ENCODE measurements at regions not wholly inside any gene's neighbourhood (a gene's known extent, or its start where the extent isn't known, plus 50 kb on each side); places are given as distances from the start of the nearest gene placed in this dataset.
A peak's percentile ranks its signal among the peaks of the same experiment; 100 is the strongest.

DNA sequence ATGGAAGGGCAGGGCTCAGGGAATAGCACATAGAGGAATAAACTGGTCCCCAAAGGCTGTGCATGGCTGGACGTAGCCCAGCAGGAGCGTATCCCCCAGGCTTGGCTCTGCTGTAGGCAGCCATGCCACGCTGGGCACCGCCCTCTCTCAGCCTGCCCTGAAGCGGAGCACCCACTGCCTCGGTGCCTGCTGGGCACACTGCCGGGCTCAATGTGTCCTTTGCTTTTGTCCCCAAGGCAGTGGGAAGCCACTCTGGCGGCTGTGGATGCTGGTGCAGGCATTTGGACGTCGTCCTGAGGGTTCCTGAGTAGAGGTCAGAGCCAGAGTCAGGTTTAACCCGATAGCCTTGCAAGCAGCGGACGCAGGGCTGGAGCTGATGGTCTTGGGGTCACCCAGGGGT lies 141.0 kb downstream of the ENGASE start:
- no peak for DNase-seq

DNA sequence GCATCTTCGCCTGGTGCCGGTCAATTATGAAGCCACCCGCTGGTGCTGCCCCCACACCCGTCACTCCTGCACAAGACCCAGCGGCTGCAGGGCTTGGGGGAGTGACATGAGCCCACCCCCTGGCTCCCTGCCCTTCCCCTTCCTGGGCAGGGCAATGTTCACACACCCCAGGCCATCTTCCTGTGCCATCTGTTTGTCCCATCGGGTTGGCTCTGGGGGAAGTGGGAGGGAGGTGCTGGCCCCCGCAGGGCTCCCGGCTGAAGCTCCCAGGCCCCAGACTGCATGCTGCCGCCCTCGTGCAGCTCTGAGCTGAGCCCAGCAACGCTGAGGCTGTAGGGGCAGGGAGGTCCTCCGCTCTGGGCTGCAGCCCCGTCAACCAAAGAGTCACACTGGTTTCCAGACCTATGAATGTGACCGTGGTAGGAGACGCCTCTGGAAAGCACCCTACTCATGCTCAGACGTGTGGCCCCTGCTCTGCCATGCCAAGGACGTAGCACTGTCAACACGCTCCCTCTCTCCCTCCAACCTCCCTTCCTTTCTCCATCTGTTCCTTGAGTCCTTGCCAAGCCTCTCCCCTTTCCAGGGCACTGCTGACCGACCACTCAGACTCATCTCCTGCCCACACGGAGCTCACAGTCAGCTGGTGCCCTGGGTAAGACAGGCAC lies 140.4 kb downstream of the ENGASE start:
- DNase-seq: no peak

DNA sequence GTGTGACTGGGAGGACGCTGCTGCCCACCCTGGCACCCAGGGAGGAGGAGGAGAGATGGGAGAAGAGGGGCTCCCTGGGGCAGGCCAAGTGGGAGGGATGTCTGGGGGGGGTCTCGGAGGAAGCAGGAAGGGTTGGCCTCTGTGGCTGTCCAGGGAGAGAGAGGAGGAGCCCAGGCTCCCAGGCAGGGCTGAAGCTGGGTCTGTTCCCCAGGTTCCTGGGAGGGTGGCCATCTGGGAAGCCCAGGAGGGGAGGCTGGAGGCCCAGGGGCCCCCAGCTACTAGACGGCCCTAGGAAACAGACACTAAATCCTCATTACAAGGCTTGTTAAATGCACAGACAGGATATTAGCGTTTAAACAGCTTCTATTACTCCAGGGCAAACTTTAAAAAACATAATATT lies 139.8 kb downstream of the ENGASE start:
- DNase-seq: no peak

DNA sequence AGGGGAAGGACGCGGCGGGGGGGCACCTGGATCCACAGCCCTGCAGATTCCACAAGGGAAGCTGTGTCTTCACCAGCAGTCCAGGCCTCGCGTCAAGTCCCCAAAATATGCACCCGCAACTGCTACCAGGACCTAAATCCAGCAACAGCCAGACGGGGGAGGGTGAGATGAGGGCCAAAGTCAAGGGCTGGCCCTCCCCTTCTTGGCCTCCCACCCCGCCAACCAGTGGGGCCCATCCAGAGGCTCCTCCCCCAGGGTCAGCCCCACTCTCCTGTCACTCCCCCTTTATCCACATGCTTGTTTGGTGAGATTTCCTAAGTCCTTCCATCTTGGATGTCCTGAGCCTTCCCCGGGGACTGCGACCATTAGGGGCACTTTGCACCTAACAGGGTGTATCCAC lies 138.7 kb downstream of the ENGASE start:
- DNase-seq: no peak

DNA sequence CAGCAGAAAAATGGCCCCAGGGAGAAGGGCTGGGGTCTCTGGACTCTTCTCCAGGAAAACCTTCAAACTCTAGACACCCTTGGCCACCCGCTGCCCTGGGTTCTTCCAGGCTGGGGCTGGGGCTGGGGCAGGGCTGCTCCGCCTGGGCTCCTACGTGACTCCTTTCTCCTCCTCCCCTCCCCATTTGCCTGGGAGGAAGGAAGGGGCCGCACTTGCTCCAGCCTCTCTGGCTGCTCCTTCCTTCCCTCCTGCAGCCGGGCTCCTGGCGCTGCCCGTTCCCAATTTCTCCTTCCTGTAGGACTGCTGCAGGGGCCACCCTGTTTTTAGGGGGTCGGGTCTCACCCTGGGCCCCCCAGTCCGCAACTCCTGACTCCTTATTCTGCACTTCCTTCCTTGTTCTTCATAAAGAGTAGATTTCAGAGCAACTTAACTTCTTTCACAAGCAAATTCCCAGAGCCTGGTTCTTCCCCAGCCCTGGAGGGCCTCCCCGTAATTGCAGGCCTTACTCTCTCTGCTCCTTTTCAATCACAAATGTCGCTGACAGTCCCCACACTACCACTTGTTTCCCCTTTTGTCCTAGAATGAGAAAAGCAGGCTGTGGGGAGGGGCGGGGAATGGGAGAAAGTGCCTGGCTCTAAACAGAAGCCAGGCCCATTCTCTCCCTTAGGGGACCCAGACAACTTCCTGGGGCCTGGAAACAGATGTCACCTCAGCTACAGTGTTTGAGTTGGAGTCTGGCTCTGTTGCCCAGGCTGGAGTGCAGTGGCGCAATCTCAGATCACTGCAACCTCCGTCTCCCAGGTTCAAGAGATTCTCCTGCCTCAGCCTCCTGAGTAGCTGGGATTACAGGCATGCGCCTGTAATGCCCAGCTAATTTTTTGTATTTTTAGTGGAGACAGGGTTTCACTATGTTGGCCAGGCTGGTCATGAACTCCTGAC lies 137.8 kb downstream of the ENGASE start:
- no peak for DNase-seq

DNA sequence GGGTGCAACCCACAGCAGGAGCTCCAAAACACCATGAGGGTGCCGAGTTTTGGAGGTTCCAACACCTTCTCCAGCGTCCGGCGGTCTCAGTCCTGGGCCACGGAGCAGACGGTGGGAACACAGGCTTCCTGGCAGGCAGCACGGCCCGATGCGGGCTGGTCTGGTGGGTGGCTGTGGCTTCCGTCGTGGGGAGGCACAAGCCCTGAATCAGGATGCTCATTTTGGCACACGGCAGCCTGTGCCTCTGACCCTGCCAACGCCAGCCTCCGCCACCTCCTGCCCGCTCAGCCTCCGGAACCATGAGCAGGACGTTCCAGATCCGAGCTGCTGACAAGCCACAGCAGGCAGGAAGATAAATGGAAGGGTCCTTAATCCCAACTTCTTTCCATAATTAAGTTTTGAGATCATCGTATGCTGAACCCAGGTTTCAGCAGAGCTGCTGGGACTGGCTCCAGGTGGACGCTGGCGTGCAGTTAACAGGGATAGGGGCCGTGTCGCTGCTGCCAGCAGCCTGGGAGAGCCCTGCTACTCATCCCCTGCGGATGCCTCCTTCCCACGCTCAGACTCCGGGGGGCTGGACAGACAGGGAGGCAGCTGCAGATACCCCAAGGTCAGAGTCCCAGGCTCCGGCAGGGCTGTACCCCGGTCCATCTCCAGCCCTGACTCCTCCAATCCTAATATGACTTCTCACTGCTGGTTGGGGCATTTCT lies 136.6 kb downstream of the ENGASE start:
- DNase-seq: no peak

DNA sequence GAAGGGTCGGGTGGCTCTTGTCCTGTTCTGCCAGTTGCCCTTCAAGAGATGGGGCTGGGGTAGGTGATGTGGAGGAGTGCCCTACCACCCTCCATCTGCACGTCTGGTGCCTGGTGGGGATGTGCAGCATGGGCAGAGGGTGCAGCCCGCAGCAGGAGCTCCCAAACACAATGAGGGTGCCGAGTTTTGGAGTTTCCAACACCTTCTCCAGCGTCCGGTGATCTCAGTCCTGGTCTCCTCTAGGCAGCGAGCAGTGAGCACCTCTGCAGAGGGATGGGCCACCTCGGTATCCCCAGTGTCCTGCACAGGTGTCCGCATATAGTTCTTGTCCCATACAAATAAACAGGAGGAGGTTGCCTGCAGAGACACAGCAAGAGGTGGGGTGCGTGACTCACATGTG lies 136.0 kb downstream of the ENGASE start:
- no peak for DNase-seq

DNA sequence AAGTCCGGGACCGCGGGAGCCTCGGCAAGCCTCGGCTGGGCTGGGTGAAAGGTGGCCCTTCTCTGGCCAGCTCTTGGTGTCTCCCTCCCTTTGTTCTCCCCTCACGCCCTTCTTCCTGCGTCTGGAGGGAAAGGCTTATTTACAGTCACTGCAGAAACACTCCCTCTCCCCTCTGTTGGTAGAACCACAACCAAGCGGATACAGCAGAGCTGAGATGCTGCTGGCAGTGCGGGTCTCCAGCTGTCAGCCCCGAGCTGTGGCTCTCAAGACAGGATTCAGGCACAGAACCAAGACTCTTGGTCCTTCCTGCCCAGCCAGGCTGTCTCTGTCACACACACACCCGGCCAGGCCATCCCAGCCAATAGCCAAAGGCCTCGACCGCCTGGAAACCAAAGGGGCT lies 133.3 kb downstream of the ENGASE start:
- no peak for DNase-seq

DNA sequence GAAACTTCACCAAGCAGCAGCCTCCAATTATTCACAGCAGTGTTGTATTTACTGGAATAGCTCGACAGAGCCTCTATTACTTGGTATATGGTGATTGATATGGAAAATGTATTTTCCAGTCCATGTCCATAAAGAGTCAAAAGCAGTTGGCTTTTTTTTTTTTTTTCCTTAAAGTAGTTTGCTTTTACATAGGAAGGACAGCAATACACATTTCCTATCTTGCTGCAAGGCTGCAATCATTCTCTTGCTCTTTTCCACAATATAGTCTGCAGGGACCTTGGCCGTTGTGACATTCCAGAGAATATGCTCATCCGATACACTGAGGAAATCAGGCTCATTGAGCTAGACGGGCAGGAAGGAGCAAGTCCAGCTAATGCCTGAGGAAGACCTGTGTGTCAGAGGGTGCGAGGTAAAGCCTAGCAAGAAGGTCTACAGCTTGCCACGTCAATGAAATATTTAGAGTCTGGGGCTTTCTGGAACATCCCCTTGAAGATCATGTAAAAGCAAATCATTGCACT lies 131.1 kb downstream of the ENGASE start:
- no peak for DNase-seq

DNA sequence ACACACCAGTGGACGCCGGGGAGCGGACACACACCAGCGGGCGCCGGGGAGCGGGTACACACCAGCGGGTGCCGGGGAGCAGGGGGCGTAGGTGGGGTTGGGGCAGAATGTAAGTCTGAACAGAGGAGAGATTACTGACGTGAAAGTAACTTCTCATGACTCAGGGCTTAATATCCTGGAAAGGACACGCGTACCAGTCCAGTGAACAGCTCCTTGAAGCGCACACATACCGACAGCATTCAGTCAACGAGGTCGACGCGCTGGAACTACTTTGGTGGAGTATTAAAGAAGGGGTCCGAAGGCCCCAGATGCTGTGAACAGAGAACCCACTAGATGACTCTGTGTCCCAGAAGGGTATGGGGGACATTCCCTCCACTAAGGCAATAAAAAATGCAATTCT lies 129.6 kb downstream of the ENGASE start:
- no peak for DNase-seq

DNA sequence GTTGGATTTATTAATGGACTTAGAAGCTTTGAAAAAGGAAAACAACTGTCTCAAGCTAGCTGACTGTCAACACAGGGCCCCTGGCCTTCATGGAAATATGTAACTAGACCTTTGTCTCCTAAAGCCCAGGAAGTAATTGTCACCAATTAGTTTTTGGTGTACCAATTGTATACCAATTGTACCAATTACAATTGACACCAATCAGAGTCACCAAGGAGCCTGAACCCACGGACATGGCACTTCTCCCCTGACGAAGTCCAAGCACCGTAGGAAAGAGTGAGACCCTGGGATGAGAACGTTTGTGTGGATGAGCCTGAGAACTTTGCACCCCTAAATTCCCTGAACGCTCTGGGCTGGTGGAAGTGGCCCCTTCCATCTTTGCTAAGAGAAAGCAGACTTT lies 129.0 kb downstream of the ENGASE start:
- no peak for DNase-seq

DNA sequence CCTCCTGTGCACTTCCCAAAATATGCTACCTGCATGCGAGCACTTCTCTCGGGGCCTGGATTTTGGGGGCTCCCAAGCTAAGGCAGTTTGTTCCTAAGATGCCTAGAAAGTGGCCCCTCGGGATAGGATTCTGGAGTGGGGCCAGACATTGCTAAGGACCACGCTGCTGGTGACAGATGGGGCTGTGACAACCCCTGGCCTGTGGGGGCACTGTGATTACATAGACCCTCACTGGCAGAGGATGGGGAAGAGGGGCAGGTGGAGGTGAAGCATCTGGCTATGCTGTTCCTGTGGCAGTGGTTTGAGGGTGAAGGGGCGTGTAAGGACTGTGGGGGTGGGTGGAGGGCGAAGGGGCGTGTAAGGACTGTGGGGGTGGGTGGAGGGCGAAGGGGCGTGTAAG lies 128.4 kb downstream of the ENGASE start:
- no peak for DNase-seq

DNA sequence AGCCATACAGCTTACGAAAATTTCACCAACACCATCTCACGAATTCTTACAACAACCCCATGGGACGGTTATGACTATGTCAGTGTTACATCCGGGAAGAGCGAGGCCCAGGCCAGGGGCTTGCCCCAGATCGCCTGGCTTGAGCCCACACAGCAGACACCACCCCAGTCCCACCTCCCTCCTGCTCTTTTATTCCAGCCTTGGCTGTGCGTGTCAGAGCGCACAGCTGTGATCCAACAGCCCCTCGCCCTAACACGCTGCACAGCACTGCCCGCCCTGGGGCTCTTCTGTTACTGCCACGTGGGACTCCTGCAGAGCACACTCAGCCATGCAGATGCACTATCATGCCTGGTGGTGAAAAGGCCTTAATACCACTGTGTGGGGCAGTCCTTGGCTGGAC lies 127.9 kb downstream of the ENGASE start:
- no peak for DNase-seq

DNA sequence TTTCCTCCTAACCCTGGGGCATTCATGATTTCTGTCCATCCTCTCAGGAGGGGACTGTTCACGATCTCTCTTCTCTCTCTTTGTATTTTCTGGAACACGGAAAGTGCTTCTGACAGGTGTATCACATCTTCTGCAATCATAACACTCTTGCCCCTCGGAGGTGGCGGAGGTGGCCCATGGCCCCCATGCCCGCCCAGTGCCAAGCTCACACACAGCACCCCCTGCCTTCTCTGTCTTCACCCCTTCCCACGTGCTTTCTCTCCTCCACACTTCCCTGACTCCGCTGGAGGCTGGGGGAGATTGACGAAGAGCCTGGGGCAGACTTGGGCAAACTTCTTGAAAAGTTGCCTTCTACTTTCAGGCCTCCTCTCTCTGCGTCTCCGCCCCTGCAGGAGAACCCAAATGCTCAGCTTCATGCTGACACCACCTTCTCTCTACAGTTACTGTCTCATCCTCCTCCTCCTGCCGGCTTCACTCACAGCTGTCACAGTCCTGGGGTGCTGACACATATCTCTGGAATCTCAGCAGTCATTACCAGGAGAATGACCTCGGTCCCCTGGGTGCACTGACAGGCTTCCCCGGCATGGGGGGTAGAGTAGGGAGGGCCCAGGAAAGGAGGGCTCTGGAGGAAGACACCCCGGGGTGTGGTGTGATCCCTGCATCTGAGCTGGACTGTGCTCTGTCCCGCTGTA lies 127.1 kb downstream of the ENGASE start:
- no peak for DNase-seq

DNA sequence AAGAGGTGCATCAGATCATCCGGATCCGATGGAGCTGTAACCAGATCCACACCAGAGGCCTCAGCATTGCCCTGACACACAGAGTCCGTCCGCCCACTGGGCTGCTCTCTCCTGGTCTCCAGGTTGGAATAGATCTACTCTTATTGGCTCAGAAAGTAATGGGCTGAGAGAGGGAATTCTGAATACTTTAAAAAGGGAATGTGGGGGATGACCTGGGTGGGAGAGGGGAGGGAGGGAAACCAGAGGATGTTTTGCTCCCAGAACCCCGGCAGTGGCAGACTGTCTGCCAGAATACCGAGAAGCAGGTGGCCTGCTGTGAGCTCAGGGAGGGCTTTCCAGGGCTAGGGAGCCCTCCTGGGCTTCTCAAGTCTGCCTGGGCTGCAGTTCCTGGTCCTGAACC lies 126.5 kb downstream of the ENGASE start:
- no peak for DNase-seq

DNA sequence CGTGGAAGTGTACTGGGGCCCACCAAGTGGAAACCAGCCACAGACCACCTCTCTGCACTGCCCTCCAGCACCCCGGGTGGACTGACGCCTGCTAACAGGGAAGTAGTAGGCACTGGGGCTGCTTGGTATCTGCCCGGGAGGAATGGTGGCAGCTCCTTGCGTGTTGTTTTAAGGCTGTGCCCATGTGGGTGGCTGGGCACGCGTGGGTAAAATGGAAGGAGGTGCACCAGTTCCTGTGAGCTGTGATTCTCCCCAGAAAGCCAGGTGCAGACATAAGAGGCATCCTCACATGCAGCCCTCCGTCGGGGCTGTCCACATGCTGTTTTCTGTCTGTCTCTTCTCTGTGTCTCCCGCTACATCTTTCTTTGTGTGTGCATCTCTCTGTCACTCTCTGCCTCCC lies 122.3 kb downstream of the ENGASE start:
- DNase-seq: no peak

DNA sequence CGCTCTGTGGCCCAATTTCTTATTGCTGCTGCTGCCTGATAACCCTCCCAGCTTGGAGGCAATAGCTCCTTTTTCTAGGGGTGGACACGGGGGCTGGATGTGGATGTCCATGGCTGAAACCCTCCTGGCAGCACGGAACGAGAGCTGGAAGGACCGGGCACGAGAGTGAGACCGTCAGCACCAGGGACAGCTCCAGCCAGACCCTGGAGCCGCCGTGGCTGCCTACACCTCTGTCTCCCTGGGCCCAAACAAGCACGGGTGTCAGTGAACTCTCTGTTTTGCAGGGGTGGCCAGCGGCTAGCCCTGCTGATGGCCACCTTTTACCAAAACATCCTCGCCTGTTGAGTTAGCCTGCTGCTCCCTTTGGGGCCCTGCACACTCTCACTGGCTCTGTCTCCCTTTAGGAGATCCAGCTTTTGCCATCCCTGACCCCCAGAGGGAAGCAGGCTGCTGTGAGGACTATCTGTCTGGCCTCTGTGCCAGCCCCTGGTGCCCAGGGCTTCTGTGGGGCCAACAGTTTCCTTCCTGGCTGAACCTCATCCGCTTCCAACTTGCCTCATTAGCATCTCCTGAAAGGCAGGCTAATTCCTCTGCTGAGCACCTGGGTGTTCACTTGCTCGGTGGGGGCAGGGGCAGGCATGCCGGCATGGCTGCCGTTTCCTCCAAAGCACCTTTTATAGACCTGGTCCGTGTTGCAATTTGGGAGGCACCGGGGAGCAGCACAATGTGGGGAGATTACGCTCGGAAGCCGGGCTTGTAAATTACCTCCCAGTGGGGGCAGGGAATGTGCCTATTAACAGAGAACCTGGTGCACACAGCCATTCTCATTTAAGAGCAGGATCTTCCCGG lies 118.1 kb downstream of the ENGASE start:
- no peak for DNase-seq

DNA sequence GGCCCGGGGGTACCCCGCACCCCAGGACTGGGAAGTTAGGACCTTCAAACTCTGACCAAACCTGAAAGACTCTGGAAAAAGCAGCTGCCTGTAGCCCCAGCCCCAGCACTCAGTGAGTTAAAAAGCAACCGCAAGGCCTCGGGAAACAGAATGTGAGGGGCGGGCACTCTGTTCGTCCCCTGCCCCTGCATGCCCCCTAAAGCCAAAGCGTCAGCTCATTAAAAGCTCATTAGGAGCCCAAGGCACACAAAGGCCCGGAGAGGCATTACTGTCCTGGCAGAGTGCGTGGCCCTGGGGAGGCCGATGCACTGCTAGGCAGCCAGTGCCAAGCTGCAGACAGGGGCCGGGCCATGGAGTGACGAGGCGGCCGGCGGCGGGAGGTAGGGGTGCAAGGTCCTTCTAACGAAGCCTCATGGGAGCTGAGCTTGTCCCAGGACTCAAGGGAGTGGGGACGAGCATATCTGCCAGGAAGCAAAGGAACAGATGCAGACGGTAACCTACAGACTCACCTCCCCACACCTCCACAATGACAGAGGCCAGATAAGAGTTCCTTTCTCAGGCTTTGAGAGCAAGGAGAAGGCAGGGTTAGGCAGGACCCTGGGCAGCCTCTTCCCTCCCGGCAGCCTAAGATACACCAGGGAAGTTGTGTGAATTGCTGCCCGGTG lies 116.8 kb downstream of the ENGASE start:
- no peak for DNase-seq

DNA sequence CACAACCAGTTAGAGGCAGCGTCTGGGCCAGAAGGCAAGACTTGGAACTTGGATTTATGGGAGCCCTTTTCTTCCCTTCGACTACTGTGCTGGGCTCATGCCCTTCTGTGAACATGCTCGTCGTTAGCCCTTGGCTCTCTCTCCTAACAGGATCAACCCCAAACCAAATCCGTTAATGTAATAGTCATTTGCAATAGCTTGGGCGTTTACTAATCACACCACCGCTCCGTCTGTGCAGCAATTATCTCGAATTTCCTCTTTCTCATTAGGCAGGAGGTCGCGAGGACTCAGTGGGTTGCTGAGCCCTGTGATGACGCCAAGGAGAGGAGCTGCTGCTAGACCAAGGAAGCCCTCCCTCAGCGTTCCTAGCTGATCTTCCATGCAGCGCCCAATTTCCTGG lies 114.7 kb downstream of the ENGASE start:
- no peak for DNase-seq

DNA sequence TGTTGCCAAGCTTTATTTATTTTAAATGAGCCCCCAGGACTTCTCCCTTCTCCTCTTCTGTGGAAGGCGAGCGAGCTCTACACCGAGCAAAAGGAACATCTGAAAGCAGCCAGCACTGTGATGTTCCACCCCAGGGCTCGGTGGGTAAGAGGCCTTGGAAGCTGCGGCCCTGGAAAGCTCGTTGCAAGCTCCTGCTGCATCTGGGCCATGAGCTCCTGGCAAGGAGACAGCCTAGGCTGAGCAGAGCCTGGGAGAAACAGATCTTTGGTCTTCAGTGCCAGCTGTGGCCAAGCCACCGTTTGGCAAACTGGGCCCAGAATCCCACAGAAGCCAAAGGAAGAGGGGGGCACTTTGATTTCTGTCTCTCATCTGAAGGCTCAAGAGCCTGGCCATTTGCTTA lies 114.1 kb downstream of the ENGASE start:
- no peak for DNase-seq

DNA sequence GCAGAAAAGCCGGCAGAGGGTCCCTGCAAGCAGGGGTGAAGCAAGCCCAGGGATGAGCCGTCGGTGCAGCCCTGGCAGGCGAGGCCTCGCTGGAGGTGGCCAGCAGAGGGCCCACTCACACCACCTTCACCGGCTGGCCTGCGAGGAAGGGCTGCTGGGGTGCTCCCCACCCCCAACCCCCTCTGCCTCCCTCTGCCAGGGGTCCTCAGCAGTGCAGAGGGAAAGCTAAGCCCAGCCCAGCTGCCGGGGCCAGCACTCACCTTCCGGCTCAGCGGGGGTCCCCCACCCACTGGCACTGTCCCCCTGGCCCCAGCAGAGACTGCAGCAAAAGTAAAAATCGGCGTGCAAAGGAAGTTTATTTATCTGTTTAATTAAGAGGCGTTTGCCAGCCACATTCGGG lies 113.4 kb downstream of the ENGASE start:
- DNase-seq: peak; percentile 7
